HG03342 (cell line): ENCODE measurements at regions not wholly inside any gene's neighbourhood (a gene's known extent, or its start where the extent isn't known, plus 50 kb on each side); places are given as distances from the start of the nearest gene placed in this dataset.

Experiments
- ATAC-seq: cut with Tn5 transposase; IDR thresholded peaks from one replicate; pipeline ENCODE4 v1.9.1; 2021; ENCODE audit warnings: mild to moderate bottlenecking, moderate library complexity; ENCODE audit not compliant: unreplicated experiment

- ATAC-seq = no peak
Observed at GRCh38 chr3:72313308-72313707, 528.4 kb upstream of the PROK2 start.

- ATAC-seq = peak; percentile 37
Observed at GRCh38 chr3:72312339-72312738, 527.4 kb upstream of the PROK2 start.

GRCh38 chr3:72311425-72311824, 526.5 kb upstream of the PROK2 start:
- no peak for ATAC-seq

- ATAC-seq = peak; percentile 91
Observed at GRCh38 chr3:72310419-72311380, 525.8 kb upstream of the PROK2 start.

GRCh38 chr3:72309661-72310418, 524.9 kb upstream of the PROK2 start:
- no peak for ATAC-seq

GRCh38 chr3:72308641-72309040, 523.7 kb upstream of the PROK2 start:
- no peak for ATAC-seq

- no peak for ATAC-seq
Observed at GRCh38 chr3:72307438-72308115, 522.6 kb upstream of the PROK2 start.

- no peak for ATAC-seq
Observed at GRCh38 chr3:72306800-72307341, 521.9 kb upstream of the PROK2 start.

GRCh38 chr3:72303926-72304325, 519.0 kb upstream of the PROK2 start:
- ATAC-seq = no peak

- no peak for ATAC-seq
Observed at GRCh38 chr3:72301779-72302178, 516.8 kb upstream of the PROK2 start.

GRCh38 chr3:72300621-72301020, 515.7 kb upstream of the PROK2 start:
- ATAC-seq = no peak

- no peak for ATAC-seq
Observed at GRCh38 chr3:72299823-72300222, 514.9 kb upstream of the PROK2 start.

- ATAC-seq = no peak
Observed at GRCh38 chr3:72299321-72299802, 514.4 kb upstream of the PROK2 start.

- no peak for ATAC-seq
Observed at GRCh38 chr3:72298201-72299152, 513.5 kb upstream of the PROK2 start.

GRCh38 chr3:72297481-72297880, 512.5 kb upstream of the PROK2 start:
- no peak for ATAC-seq

GRCh38 chr3:72296477-72297111, 511.6 kb upstream of the PROK2 start:
- no peak for ATAC-seq

- ATAC-seq = no peak
Observed at GRCh38 chr3:72295962-72296450, 511.1 kb upstream of the PROK2 start.

- no peak for ATAC-seq
Observed at GRCh38 chr3:72295276-72295961, 510.5 kb upstream of the PROK2 start.
